NOMO-1 treated with DMSO at 0.1 percent for 48 hours (cell line): ENCODE measurements at regions not wholly inside any gene's neighbourhood (a gene's known extent, or its start where the extent isn't known, plus 50 kb on each side); places are given as distances from the start of the nearest gene placed in this dataset.
A peak's percentile ranks its signal among the peaks of the same experiment; 100 is the strongest.
"Not testable (repeated sequence)": the region's sequence is repeated elsewhere in the genome, so short reads cannot be mapped to it uniquely, and the experiment has no call there.

Experiments
- DNase-seq: peaks from one replicate; lab custom pipeline; 2025; ENCODE audit not compliant: unreplicated experiment; lab: John Stamatoyannopoulos, UW

GRCh38 chrX:111041018-111041462 is 55.0 kb upstream of the PAK3 start:
- DNase-seq, result peak; percentile 72

- DNase-seq, result no peak
Measured at GRCh38 chrX:111040377-111041017, 55.5 kb upstream of the PAK3 start.

- no peak for DNase-seq
Measured at GRCh38 chrX:111039606-111040005, 56.4 kb upstream of the PAK3 start.

GRCh38 chrX:111035991-111036390 is 60.0 kb upstream of the PAK3 start:
- no peak for DNase-seq

- DNase-seq, result no peak
Measured at GRCh38 chrX:111035256-111035655, 60.7 kb upstream of the PAK3 start.

GRCh38 chrX:111022998-111023397 is 73.0 kb upstream of the PAK3 start:
- DNase-seq, result not testable (repeated sequence)

GRCh38 chrX:111020283-111020682 is 75.7 kb upstream of the PAK3 start:
- DNase-seq, result no peak

- DNase-seq, result no peak
Measured at GRCh38 chrX:111013778-111014455, 82.1 kb upstream of the PAK3 start.

- DNase-seq, result no peak
Measured at GRCh38 chrX:111010111-111010510, 85.9 kb upstream of the PAK3 start.

GRCh38 chrX:111009256-111009655 is 86.7 kb upstream of the PAK3 start:
- no peak for DNase-seq

- DNase-seq, result no peak
Measured at GRCh38 chrX:111008126-111008525, 87.9 kb upstream of the PAK3 start.

- DNase-seq, result no peak
Measured at GRCh38 chrX:111007238-111007637, 88.8 kb upstream of the PAK3 start.

GRCh38 chrX:111006116-111006515 is 89.9 kb upstream of the PAK3 start:
- DNase-seq, result peak; percentile 70

GRCh38 chrX:111005166-111005565 is 90.8 kb upstream of the PAK3 start:
- no peak for DNase-seq

- DNase-seq, result no peak
Measured at GRCh38 chrX:111003118-111003517, 92.9 kb upstream of the PAK3 start.

GRCh38 chrX:110992611-110993010 is 103.4 kb upstream of the PAK3 start:
- no peak for DNase-seq

- DNase-seq, result no peak
Measured at GRCh38 chrX:110989869-110990268, 106.1 kb upstream of the PAK3 start.

GRCh38 chrX:110989447-110989846 is 106.5 kb upstream of the PAK3 start:
- no peak for DNase-seq

- DNase-seq, result no peak
Measured at GRCh38 chrX:110987292-110987691, 108.7 kb upstream of the PAK3 start.

- no peak for DNase-seq
Measured at GRCh38 chrX:110985470-110985869, 110.5 kb upstream of the PAK3 start.

GRCh38 chrX:110983024-110983423 is 113.0 kb upstream of the PAK3 start:
- DNase-seq, result no peak

- DNase-seq, result no peak
Measured at GRCh38 chrX:110966839-110967238, 129.2 kb upstream of the PAK3 start.

- DNase-seq, result no peak
Measured at GRCh38 chrX:110966091-110966454, 129.9 kb upstream of the PAK3 start.
